K562 (cell line): ENCODE measurements at regions not wholly inside any gene's neighbourhood (a gene's known extent, or its start where the extent isn't known, plus 50 kb on each side); places are given as distances from the start of the nearest gene placed in this dataset.

Experiments used
- ATAC-seq: fragments of 200-7000 bp; cut with Tn5 transposase; 3 replicates; pipeline ENCODE4 v1.9.1; 2020; ENCODE audit warnings: moderate library complexity
- BruUV-seq: library from RNA; stranded (reverse); fragments of 400-500 nt; replicated peaks from 2 replicates; lab custom pipeline; 2021; lab: Mats Ljungman, UMichigan
- CTCF ChIA-PET: fragments of 300-600 bp; formaldehyde crosslinking; extraction: SDS; loops from one replicate; lab custom pipeline; 2021; ENCODE audit warnings: low intra/inter-chr PET ratio; lab: Yijun Ruan, JAX
- POLR2A ChIA-PET: fragments of 300-600, 350-650 bp; sonication (Branson Sonifier 250); formaldehyde crosslinking; extraction: SDS; loops from one replicate; lab custom pipeline; 2021; ENCODE audit warnings: antibody characterized with exemption, inconsistent platforms; lab: Yijun Ruan, JAX
- DNase-seq, 4 experiments: peaks; one replicate each; pipeline versions ENCODE4 v3.0.0 to v3.0.0-alpha.2; 2011 to 2018; ENCODE audit warnings: low spot score in 3 of 4, mixed read lengths in 3 of 4; ENCODE audit errors: extremely low read depth in 1 of 4
- FAIRE-seq: peaks from 2 replicates; lab custom pipeline; 2011; peaks lifted over from hg19 to GRCh38; lab: Jason Lieb, UNC
- H2AFZ ChIP-seq: 2 replicates; pipeline ENCODE4 v1.6.0; 2011; ENCODE audit warnings: low read depth, low read length, control low read depth, inconsistent platforms
- H3K27ac ChIP-seq: fragments of 200-600 bp; 3 replicates; pipeline ENCODE4 v1.8.0; 2011; ENCODE audit warnings: low read depth, mild to moderate bottlenecking, control low read depth, inconsistent platforms, low read length, moderate library complexity, mixed read lengths; ENCODE audit errors: extremely low read depth
- H3K27me3 ChIP-seq, 2 experiments: fragments of 300-600 bp in 1 of 2; 2 replicates in 1 of 2; 3 replicates in 1 of 2; pipeline versions ENCODE4 v1.6.0 to v1.8.0; 2011; ENCODE audit warnings: inconsistent platforms in 2 of 2, low read length in 2 of 2, mild to moderate bottlenecking in 1 of 2, mixed read lengths in 1 of 2, moderate library complexity in 1 of 2; ENCODE audit not compliant: control insufficient read depth in 2 of 2, insufficient read depth in 2 of 2
- H3K36me3 ChIP-seq: fragments of 300-600 bp; 3 replicates; pipeline ENCODE4 v1.8.0; 2011; ENCODE audit warnings: mild to moderate bottlenecking, low read length, inconsistent platforms; ENCODE audit not compliant: control insufficient read depth, insufficient read depth
- H3K4me1 ChIP-seq, 2 experiments: fragments of 200-600 bp in 1 of 2; replicated peaks in 1 of 2; 2 replicates in 1 of 2; 3 replicates in 1 of 2; pipeline versions ENCODE4 v1.5.1 to v1.8.0; 2011; ENCODE audit warnings: inconsistent platforms in 2 of 2, low read length in 2 of 2, mild to moderate bottlenecking in 1 of 2, mixed read lengths in 1 of 2, moderate library complexity in 1 of 2; ENCODE audit not compliant: control insufficient read depth in 2 of 2, insufficient read depth in 2 of 2
- H3K4me2 ChIP-seq: 2 replicates; pipeline ENCODE4 v1.6.1; 2011; ENCODE audit warnings: low read length, control low read depth, inconsistent platforms, mixed read lengths; ENCODE audit not compliant: insufficient read depth
- H3K4me3 ChIP-seq: fragments of 200-600 bp; sonication (generic), shearing (Covaris generic); 2 replicates; pipeline ENCODE4 v1.5.1; 2016; ENCODE audit warnings: control low read depth, inconsistent platforms
- H3K79me2 ChIP-seq: fragments of 200-600 bp; 3 replicates; pipeline ENCODE4 v1.8.0; 2011; ENCODE audit warnings: low read length, inconsistent platforms; ENCODE audit not compliant: control insufficient read depth, insufficient read depth
- H3K9ac ChIP-seq, 2 experiments: 2 replicates each; pipeline versions ENCODE4 v1.6.0 to v1.6.1; 2011; ENCODE audit warnings: low read depth in 2 of 2, low read length in 2 of 2, control low read depth in 1 of 2, inconsistent platforms in 1 of 2, mild to moderate bottlenecking in 1 of 2, mixed read lengths in 1 of 2; ENCODE audit not compliant: insufficient read depth in 1 of 2
- H3K9me1 ChIP-seq: one replicate; pipeline ENCODE4 v1.6.0; 2011; ENCODE audit warnings: inconsistent platforms, mild to moderate bottlenecking, low read length, moderate library complexity; ENCODE audit not compliant: control insufficient read depth, insufficient read depth
- H3K9me3 ChIP-seq: replicated peaks from 2 replicates; pipeline ENCODE4 v1.5.1; 2011; ENCODE audit warnings: low read depth, low read length, inconsistent platforms; ENCODE audit not compliant: control insufficient read depth, insufficient read depth
- H4K20me1 ChIP-seq: replicated peaks from 2 replicates; pipeline ENCODE4 v1.6.1; 2011; ENCODE audit warnings: low read length, inconsistent platforms, mixed read lengths; ENCODE audit not compliant: control insufficient read depth, insufficient read depth
- EHMT2 ChIP-seq: fragments of 450-650 bp; IDR thresholded peaks from 2 replicates; pipeline ENCODE4 v1.6.1; 2018; ENCODE audit warnings: antibody characterized with exemption
- FOXJ2 ChIP-seq: fragments of 200-800 bp; sonication (Bioruptor generic); IDR thresholded peaks from 2 replicates; pipeline ENCODE4 v1.6.1; 2016; ENCODE audit warnings: missing genetic modification characterization, missing compliant biosample characterization
- GABPA ChIP-seq: fragments of 200-800 bp; sonication (Bioruptor generic); conservative IDR thresholded peaks from 2 replicates; pipeline ENCODE4 v1.6.1; 2016; ENCODE audit warnings: low read depth, missing genetic modification characterization, missing compliant biosample characterization
- GTF2F1 ChIP-seq: IDR thresholded peaks from 2 replicates; pipeline ENCODE4 v1.6.1; 2011; ENCODE audit warnings: low read depth, low read length, improper control_type of control experiment
- HMGN3 ChIP-seq: IDR thresholded peaks from 2 replicates; pipeline ENCODE4 v1.6.1; 2011; ENCODE audit warnings: borderline replicate concordance, low read depth, mild to moderate bottlenecking, mixed read lengths, low read length; ENCODE audit not compliant: insufficient read length; ENCODE audit errors: extremely low read depth
- NFE2L1 ChIP-seq: fragments of 450-650 bp; IDR thresholded peaks from 2 replicates; pipeline ENCODE4 v1.6.1; 2016; ENCODE audit warnings: missing genetic modification characterization, low read depth, mild to moderate bottlenecking, missing compliant biosample characterization, moderate library complexity, borderline replicate concordance
- NR0B1 ChIP-seq: fragments of 450-650 bp; IDR thresholded peaks from one replicate; pipeline ENCODE4 v1.6.1; 2018; ENCODE audit warnings: mild to moderate bottlenecking, moderate library complexity; ENCODE audit not compliant: partially characterized antibody
- NRF1 ChIP-seq, 2 experiments: fragments of 450-650 bp; IDR thresholded peaks in 1 of 2; conservative IDR thresholded peaks in 1 of 2; 2 replicates each; pipeline ENCODE4 v1.6.1; 2014; ENCODE audit warnings: mild to moderate bottlenecking in 2 of 2
- RB1 ChIP-seq: fragments of 450-650 bp; IDR thresholded peaks from 2 replicates; pipeline ENCODE4 v1.6.1; 2017; ENCODE audit warnings: low read depth, mild to moderate bottlenecking
- RHOXF2B ChIP-seq: fragments of 250-450 bp; sonication (Bioruptor Pico); conservative IDR thresholded peaks from 2 replicates; pipeline ENCODE4 v1.5.1; 2021
- SP2 ChIP-seq: IDR thresholded peaks from 2 replicates; pipeline ENCODE4 v1.6.1; 2011; ENCODE audit warnings: mild to moderate bottlenecking, low read depth, low read length, moderate library complexity; ENCODE audit not compliant: poor library complexity, severe bottlenecking; ENCODE audit errors: extremely low read depth
- ZNF143 ChIP-seq: sonication (generic); formaldehyde crosslinking; IDR thresholded peaks from 2 replicates; pipeline ENCODE4 v1.9.0; 2022; ENCODE audit warnings: mild to moderate bottlenecking, missing genetic modification reagents
- WGBS: fragments of 100-300 bp; shearing (Covaris generic); methylation state at CpG from one replicate; pipeline ENCODE4 v1.1.6; 2016; ENCODE audit warnings: low coverage, mixed read lengths; ENCODE audit not compliant: insufficient coverage; ENCODE audit errors: missing lambda C conversion rate; 5-methylcytosine and 5-hydroxymethylcytosine counted together
- in situ Hi-C: fragments of 300-500 bp; cut with MboI; formaldehyde crosslinking; loops from 4 replicates; pipeline ENCODE4 v1.15.0; 2018; ENCODE audit warnings: inconsistent platforms, mixed read lengths
- intact Hi-C: fragments of 100-400 bp; cut with micrococcal nuclease; formaldehyde crosslinking; loops from 2 replicates; pipeline ENCODE4 v1.14.2; 2022
- TF ChIP-seq, protein P1 (sequence below), 2 experiments: fragments of 450-650 bp; formaldehyde crosslinking in 1 of 2; IDR thresholded peaks; 2 replicates each; pipeline versions ENCODE4 v1.4.0 to v1.6.1; 2014 to 2020; ENCODE audit warnings: mild to moderate bottlenecking in 2 of 2, borderline replicate concordance in 1 of 2, low read depth in 1 of 2

DNA sequence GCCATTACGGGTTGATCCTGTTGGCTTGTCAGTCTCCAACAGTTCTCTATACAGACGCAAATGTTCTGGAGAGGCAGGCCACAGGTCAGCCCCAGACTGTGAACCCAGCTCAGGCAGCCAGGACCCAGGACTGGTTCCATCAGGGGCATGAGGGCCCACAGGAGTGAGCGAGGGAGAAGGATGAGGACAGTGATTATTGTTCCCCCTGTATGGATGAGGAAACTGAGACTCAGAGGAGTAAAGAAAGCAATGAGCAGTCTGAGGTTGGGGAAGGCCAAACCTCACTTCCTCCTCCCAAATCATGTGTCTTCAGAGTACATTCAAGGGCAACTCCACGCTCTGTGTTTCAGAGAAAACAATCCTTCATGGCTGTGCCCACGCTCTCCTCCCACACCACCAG, 121.9 kb downstream of the RPLP1 start:
- Histone ChIP-seq H2AFZ (no peak overlapping the region), H4K20me1 (peaks cover 8% of the 10 kb centered on the region; the same call in 1 of the 2 replicates), H3K4me3 (no peak overlapping the region), H3K9me3 (no peaks in the 10 kb centered on the region), H3K4me1 (no peaks in the 10 kb centered on the region), H3K79me2 (no peaks in the 10 kb centered on the region), H3K36me3 (no peaks in the 10 kb centered on the region), H3K4me2 (no peak overlapping the region), H3K27ac (no peak overlapping the region), H3K9me1 (no peaks in the 10 kb centered on the region), H3K9ac (no peak overlapping the region), H3K27me3 (peaks cover 11 to 38% of the 10 kb centered on the region in 2 experiments)
- intact Hi-C loops (no loop called here), in situ Hi-C loops (no loop called here)
- no peak for FAIRE-seq
- ATAC-seq: no peak
- BruUV-seq: no TSS peak
- ChIA-PET CTCF (no interaction called here), POLR2A (no interaction called here)
- DNase-seq: no peak
- WGBS: 0% methylated on average over 4 of the region's 5 CpGs
- TF ChIP-seq RHOXF2B (no peak), HMGN3 (no peak), SP2 (no peak), NR0B1 (no peak), ZNF143 (CRISPR knock-in tag) (no peak), GTF2F1 (no peak), RB1 (no peak), NRF1 (conservative IDR thresholded peaks at IDR 0.05 in 1 of 2, IDR thresholded peaks at IDR 0.05 in 1 of 2) (no peak), GABPA (tag) (no peak), NFE2L1 (tag) (no peak), FOXJ2 (tag) (no peak), EHMT2 (no peak)
- TF ChIP-seq, protein P1, sequence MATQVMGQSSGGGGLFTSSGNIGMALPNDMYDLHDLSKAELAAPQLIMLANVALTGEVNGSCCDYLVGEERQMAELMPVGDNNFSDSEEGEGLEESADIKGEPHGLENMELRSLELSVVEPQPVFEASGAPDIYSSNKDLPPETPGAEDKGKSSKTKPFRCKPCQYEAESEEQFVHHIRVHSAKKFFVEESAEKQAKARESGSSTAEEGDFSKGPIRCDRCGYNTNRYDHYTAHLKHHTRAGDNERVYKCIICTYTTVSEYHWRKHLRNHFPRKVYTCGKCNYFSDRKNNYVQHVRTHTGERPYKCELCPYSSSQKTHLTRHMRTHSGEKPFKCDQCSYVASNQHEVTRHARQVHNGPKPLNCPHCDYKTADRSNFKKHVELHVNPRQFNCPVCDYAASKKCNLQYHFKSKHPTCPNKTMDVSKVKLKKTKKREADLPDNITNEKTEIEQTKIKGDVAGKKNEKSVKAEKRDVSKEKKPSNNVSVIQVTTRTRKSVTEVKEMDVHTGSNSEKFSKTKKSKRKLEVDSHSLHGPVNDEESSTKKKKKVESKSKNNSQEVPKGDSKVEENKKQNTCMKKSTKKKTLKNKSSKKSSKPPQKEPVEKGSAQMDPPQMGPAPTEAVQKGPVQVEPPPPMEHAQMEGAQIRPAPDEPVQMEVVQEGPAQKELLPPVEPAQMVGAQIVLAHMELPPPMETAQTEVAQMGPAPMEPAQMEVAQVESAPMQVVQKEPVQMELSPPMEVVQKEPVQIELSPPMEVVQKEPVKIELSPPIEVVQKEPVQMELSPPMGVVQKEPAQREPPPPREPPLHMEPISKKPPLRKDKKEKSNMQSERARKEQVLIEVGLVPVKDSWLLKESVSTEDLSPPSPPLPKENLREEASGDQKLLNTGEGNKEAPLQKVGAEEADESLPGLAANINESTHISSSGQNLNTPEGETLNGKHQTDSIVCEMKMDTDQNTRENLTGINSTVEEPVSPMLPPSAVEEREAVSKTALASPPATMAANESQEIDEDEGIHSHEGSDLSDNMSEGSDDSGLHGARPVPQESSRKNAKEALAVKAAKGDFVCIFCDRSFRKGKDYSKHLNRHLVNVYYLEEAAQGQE (IDR thresholded peaks at IDR 0.05; ENCODE audit: borderline replicate concordance): no peak
- TF ChIP-seq, protein P1 (CRISPR knock-in tag; IDR thresholded peaks at IDR 0.05; ENCODE audit: low read depth): no peak
